ENCODE measurements at regions not wholly inside any gene's neighbourhood (a gene's known extent, or its start where the extent isn't known, plus 50 kb on each side); places are given as distances from the start of the nearest gene placed in this dataset.

- no peak for DNase-seq (ENCODE audit: low spot score)
These were observed 74.2 kb upstream of the BMP2 start for GRCh38 chr20:6693178-6693807.

DNA sequence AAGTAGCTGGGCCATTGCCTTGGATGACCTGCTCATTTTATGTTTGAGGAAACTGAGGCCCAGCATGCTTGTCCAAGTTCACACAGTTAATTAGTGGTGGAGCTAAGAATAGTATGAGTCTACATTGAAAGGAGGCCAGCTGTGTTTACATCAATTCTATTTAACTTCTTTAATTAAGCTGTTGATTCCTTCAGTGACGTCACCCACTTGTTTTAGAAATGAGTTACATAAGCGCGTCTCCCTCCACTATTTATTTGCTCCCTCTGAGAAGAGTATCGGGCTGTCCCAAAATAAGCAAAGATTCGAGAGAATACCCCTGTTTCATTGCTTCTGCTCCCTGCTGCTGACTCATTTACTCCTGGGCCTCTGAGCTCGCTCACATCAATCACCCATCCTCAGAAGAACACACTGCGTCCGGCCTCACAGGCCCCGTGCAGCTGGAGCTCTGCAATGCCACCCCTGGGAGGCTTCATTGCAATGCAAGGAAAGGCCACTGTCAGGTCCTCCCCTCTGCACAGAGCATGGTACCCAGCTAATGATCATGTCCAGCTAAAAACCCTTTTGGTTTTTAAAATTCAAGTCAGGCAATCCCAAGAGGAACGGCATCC is 74.8 kb upstream of the BMP2 start:
- no peak for DNase-seq (ENCODE audit: low spot score)

- DNase-seq (ENCODE audit: low spot score) = no peak
These were observed 76.0 kb upstream of the BMP2 start for GRCh38 chr20:6691516-6691915.

GRCh38 chr20:6689339-6689973 is 78.0 kb upstream of the BMP2 start:
- DNase-seq (ENCODE audit: low spot score) = no peak

- DNase-seq (ENCODE audit: low spot score) = no peak
These were observed 81.3 kb upstream of the BMP2 start for GRCh38 chr20:6686171-6686570.

DNA sequence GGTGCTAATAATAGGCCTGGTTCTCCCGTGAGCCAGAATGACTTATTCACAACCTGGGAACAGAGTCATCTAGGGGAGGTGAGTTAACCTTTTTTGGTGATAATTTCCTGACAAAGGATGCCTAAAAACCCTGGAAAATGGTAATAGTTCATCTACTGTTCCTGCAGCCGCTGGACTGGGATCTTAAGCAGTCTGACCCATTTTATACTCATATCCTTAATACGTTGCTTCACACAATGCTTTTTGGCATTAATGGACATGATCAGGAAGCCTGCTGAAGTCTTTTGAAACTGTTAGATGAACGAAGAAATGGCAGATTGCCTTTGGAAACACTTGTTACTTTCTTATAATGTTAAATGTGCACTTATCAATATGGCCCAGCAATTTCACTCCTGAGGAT is 81.9 kb upstream of the BMP2 start:
- no peak for DNase-seq (ENCODE audit: low spot score)

DNA sequence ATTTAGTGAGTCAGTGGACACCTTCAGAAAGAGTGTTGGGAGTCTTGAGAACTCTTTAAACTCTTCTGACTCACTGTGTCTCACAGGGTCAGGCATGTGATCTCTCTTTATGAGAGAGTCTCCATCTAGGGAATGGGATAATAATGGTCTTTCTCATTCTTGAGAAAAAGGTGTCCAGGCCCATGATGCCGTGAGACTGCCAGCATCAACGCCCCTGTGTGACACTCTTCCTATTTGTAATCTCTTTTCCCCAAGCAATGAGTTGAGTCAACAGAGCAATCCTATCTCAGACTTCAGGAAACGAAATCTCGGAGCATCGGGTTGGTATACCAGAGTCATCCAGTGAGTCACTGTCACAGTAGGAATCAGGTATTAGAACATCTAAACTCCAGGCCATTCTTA is 82.3 kb upstream of the BMP2 start:
- DNase-seq (ENCODE audit: low spot score) = no peak

- no peak for DNase-seq (ENCODE audit: low spot score)
These were observed 84.2 kb upstream of the BMP2 start for GRCh38 chr20:6683021-6683977.

DNA sequence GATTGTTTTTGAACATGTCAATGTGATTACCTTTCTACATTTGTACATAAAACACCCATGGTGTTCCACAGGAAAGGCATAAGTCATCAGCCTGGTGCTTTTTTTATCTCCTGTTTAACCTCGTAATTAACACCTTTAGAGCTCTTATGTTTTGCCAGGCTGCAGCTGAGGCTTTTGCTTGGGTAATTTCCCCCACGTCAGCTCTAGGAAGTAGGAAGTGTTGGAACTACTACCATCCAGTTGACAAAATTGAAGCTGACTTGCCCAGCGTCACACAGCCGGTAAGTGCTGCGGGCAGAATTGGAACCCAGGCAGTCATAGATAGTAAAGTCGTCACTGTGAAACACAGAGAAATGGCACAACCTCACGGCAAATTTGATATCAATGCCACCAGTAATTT is 86.6 kb upstream of the BMP2 start:
- DNase-seq (ENCODE audit: low spot score) = no peak

- no peak for DNase-seq (ENCODE audit: low spot score)
These were observed 87.0 kb upstream of the BMP2 start for GRCh38 chr20:6680441-6680840.

- no peak for DNase-seq (ENCODE audit: low spot score)
These were observed 88.4 kb upstream of the BMP2 start for GRCh38 chr20:6679086-6679485.

GRCh38 chr20:6678101-6678500 is 89.4 kb upstream of the BMP2 start:
- DNase-seq (ENCODE audit: low spot score) = no peak

GRCh38 chr20:6674831-6675230 is 92.7 kb upstream of the BMP2 start:
- DNase-seq (ENCODE audit: low spot score) = no peak

DNA sequence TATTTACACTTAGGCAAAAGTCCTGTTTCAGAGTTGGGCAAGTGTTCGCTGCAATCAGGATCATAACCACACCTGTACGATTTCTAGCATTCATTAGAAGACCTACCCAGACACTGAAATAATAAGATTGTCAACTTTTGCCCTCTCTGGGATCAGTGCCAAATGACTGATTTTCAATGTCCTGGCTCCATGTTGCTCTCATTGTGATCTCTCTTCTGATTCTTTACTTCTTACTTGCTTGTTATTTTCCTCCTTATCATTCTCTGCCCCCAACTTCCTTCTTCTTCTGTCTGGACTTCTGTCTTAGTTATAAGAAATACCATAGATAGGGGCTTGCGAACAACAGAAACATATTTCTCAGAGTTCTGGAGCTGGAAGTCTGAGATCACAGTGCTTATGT is 94.4 kb upstream of the BMP2 start:
- DNase-seq (ENCODE audit: low spot score) = no peak

DNA sequence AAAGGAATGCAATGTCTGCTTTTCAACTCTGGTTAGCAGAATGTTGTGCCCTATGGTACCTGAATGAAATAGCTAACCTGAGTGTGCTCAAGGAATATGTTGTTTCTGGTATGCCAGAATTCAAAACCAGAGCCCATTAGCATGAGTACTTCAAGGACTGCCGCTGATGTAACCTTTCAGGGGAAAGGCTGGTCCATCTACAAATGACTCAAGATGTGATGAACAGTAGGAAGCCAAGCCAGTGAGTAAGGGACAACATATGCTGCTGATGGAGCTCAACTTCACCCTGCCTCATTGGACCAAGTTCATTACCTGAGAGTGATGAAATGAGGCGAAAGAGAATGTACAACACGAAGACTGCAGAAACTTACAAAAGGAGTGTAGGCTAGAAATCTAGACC is 95.7 kb upstream of the BMP2 start:
- no peak for DNase-seq (ENCODE audit: low spot score)

GRCh38 chr20:6668546-6668945 is 98.9 kb upstream of the BMP2 start:
- DNase-seq (ENCODE audit: low spot score) = no peak

DNA sequence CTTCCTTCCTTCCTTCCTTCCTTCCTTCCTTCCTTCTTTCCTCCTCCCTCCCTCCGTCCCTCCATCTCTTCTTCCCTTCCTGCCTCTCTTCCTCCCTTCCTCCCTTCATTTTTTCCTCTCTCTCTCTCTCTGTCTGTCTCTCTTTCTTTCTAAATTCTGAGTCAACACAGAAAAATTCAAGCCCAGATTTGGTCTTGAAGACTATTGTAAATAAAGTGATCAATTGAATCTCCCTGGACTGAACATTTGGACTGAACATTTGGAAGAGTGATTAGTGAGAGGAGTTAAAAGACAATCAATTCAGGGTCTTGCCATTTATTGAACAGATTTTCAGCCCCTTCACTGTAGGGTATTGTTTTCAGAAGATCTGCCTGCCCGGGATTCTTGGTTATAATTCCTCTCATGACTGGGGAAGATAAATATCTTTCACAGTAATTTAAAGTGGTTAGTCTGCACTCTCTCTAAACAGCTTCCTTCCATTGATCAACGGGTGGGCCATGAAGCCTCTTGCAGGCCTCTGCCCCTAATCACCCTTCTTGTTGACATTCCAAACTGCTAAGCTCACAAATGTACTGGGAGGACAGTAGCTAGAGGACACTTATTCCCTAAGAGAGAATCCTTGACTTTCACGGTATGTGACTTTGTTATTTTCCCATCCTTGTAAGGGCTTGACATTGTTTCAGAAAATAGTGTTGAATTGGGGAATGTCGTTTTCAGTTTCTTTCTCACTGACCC is 101.7 kb upstream of the BMP2 start:
- no peak for DNase-seq (ENCODE audit: low spot score)

- DNase-seq (ENCODE audit: low spot score) = no peak
These were observed 102.3 kb upstream of the BMP2 start for GRCh38 chr20:6665161-6665560.

- DNase-seq (ENCODE audit: low spot score) = no peak
These were observed 102.9 kb upstream of the BMP2 start for GRCh38 chr20:6664574-6664973.

DNA sequence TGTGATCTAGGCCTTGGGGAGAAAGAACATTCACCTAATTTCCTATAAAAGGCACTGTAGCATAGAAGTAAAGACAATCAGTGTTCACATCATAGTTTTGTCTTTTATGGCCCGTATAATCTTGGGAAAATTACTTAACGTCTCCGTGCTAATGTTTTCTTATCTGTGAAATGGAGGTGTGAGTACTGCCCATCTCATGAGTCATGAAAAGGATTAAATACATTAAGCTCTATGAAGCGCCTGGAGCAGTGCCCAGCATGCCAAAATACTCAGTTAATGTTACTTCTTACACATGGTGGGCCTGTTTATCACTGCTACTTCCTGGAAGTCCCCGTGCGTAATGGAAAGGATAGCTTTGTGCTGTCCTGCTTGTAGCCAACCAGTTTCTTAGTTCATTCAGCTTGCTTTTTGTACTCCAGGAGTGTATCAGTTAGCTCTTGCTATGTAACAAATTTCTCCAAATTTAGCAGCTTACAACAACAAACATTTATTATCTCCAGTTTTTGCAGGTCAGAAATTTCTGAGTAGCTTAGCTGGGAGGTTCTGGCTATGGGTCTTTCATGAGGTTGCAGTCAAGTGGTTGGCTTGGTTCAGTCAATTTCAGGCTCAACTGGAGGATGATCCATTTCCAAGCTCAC is 103.6 kb upstream of the BMP2 start:
- DNase-seq (ENCODE audit: low spot score) = no peak

DNA sequence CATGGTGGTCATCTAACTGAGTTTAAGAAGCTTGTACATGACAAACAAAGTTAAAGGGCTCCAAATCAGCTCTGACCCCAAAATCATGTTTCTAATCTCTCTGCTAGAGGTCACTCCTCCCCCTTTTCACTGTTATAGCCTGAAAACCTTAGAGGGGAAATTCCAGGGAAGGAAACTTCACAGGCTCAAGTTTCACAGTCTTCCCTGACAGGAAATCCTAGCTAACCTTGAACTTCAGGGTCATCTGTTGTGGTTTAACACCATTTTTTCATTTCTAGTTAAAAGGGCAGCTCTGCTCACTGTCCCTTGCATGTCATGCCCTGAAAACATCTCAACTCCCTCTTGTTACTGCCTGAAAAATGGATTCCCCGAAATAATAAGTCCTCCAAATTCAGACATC is 104.4 kb upstream of the BMP2 start:
- DNase-seq (ENCODE audit: low spot score) = no peak

Data from SK-N-DZ (cell line).